ENCODE measurements at regions not wholly inside any gene's neighbourhood (a gene's known extent, or its start where the extent isn't known, plus 50 kb on each side); places are given as distances from the start of the nearest gene placed in this dataset.

DNA sequence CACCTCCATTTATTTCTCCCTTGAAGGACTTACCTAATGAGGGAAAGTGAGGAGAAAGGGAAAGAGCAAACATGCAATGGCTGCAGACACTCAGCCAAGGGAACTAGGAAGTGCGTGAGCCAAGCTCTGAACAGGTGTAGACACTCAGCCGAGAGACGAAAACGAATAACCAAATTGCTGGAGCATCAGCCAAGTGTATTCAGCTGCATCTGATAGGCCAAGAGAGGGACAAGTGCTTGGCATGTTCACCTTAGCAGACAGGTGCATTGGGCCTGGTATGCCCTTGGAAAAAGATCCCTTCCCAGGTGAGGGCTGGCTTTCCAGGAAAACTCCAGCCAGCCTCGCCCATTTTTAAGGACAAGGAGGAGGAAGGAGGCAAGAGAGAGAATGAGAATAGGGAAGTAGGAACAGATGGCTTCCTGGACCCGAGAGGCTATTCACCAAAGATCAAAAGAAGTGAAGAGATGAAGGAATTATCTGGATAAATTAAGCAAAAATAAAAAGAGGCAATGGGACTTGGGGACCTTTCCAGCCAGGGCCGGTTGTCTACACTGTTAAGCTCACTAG lies 184.7 kb downstream of the TOMM20 start:
- TF ChIP-seq POLR2AphosphoS5 (IDR thresholded peaks at IDR 0.05; ENCODE audit: low read depth, low read length) = no peak
- no peak for TF ChIP-seq POLR2A (IDR thresholded peaks at IDR 0.05; ENCODE audit: low read depth, low read length)
- TF ChIP-seq TAF1 (IDR thresholded peaks at IDR 0.05; ENCODE audit: borderline replicate concordance, low read depth, low read length) = no peak
